ENCODE measurements at regions not wholly inside any gene's neighbourhood (a gene's known extent, or its start where the extent isn't known, plus 50 kb on each side); places are given as distances from the start of the nearest gene placed in this dataset.
"Not testable (repeated sequence)": the region's sequence is repeated elsewhere in the genome, so short reads cannot be mapped to it uniquely, and the experiment has no call there.

- no peaks in the 10 kb centered on the region for H3K36me3 ChIP-seq (ENCODE audit: insufficient read depth in 1 of 2, low read depth in 1 of 2)
- intact Hi-C loops (cut with DNase I) = no loop called here
- TF ChIP-seq CTCF (IDR thresholded peaks at IDR 0.05) = no peak
Observed at GRCh38 chr7:13017881-13018280, 330.4 kb downstream of the ARL4A start.

GRCh38 chr7:13021566-13022300 is 334.3 kb downstream of the ARL4A start:
- intact Hi-C loops (cut with DNase I) = no loop called here

More at GRCh38 chr7:13017881-13018280, 330.4 kb downstream of the ARL4A start:
- Histone ChIP-seq H3K27me3 (ENCODE audit: insufficient read depth in 3 of 3, low read length in 2 of 3) (no peaks in the 10 kb centered on the region), H3K27ac (no peak overlapping the region), H3K4me1 (no peaks in the 10 kb centered on the region), H3K4me3 (no peak overlapping the region), H3K9me3 (no peaks in the 10 kb centered on the region)
- DNase-seq = no peak
- ATAC-seq = no peak

GRCh38 chr7:13024121-13024674 is 336.8 kb downstream of the ARL4A start:
- ATAC-seq (no peak), DNase-seq (no peak)
- intact Hi-C loops (cut with DNase I) = no loop called here
- no peak overlapping the region for H3K4me3 ChIP-seq
- no peaks in the 10 kb centered on the region for H3K27me3 ChIP-seq (ENCODE audit: insufficient read depth in 3 of 3, low read length in 2 of 3)
- no peak for TF ChIP-seq CTCF (IDR thresholded peaks at IDR 0.05)
- H3K4me1 ChIP-seq = no peaks in the 10 kb centered on the region
- 5 to 21% (median 20%) methylated on average over 1 of the region's 1 CpG for WGBS, 3 donors
- no peak overlapping the region for H3K27ac ChIP-seq
- no peaks in the 10 kb centered on the region for H3K36me3 ChIP-seq (ENCODE audit: insufficient read depth in 1 of 2, low read depth in 1 of 2)
- H3K9me3 ChIP-seq = no peaks in the 10 kb centered on the region

More at GRCh38 chr7:13021566-13022300, 334.3 kb downstream of the ARL4A start:
- H3K27me3 ChIP-seq (ENCODE audit: insufficient read depth in 3 of 3, low read length in 2 of 3) = no peaks in the 10 kb centered on the region
- no peak for ATAC-seq
- H3K4me1 ChIP-seq = no peaks in the 10 kb centered on the region
- no peak for TF ChIP-seq CTCF (IDR thresholded peaks at IDR 0.05)
- H3K36me3 ChIP-seq (ENCODE audit: insufficient read depth in 1 of 2, low read depth in 1 of 2) = no peaks in the 10 kb centered on the region
- H3K4me3 ChIP-seq = no peak overlapping the region
- H3K27ac ChIP-seq = no peak overlapping the region
- 94 to 96% (median 94%) methylated on average over 6 of the region's 6 CpGs for WGBS, 3 donors
- no peak for DNase-seq
- H3K9me3 ChIP-seq = no peaks in the 10 kb centered on the region

GRCh38 chr7:13025043-13025442 is 337.6 kb downstream of the ARL4A start:
- H3K9me3 ChIP-seq; H3K4me3 ChIP-seq; DNase-seq; H3K4me1 ChIP-seq; intact Hi-C loops (cut with DNase I); ATAC-seq; H3K27me3 ChIP-seq (ENCODE audit: insufficient read depth in 3 of 3, low read length in 2 of 3); H3K36me3 ChIP-seq (ENCODE audit: insufficient read depth in 1 of 2, low read depth in 1 of 2); H3K27ac ChIP-seq: not testable (repeated sequence)
- WGBS, 3 donors = 48 to 59% (median 52%) methylated on average over 3 of the region's 3 CpGs

GRCh38 chr7:13027321-13027720 is 339.9 kb downstream of the ARL4A start:
- Histone ChIP-seq H3K36me3 (ENCODE audit: insufficient read depth in 1 of 2, low read depth in 1 of 2) (no peaks in the 10 kb centered on the region), H3K4me1 (no peaks in the 10 kb centered on the region), H3K27me3 (ENCODE audit: insufficient read depth in 3 of 3, low read length in 2 of 3) (no peaks in the 10 kb centered on the region), H3K27ac (no peak overlapping the region), H3K9me3 (no peaks in the 10 kb centered on the region), H3K4me3 (no peak overlapping the region)
- TF ChIP-seq CTCF (IDR thresholded peaks at IDR 0.05) = no peak
- no peak for ATAC-seq
- 43 to 63% (median 57%) methylated on average over 2 of the region's 2 CpGs for WGBS, 3 donors
- DNase-seq = no peak
- intact Hi-C loops (cut with DNase I) = no loop called here

Measured in psoas muscle (tissue), 7 donors.